Smooth muscle cell (in vitro differentiated cells): ENCODE measurements at regions not wholly inside any gene's neighbourhood (a gene's known extent, or its start where the extent isn't known, plus 50 kb on each side); places are given as distances from the start of the nearest gene placed in this dataset.

Source experiments
- DNase-seq: peaks from one replicate; lab custom pipeline; 2025; ENCODE audit not compliant: unreplicated experiment; lab: John Stamatoyannopoulos, UW
- H2AFZ ChIP-seq: fragments of 200-600 bp; sonication (generic); 2 replicates; pipeline ENCODE4 v1.6.0; 2016; ENCODE audit warnings: antibody characterized with exemption, low read depth, mild to moderate bottlenecking
- H3F3A ChIP-seq: fragments of 200-600 bp; sonication (generic); 2 replicates; pipeline ENCODE4 v1.6.0; 2017; ENCODE audit warnings: antibody characterized with exemption, low read depth
- H3K27ac ChIP-seq: fragments of 200-600 bp; sonication (generic); 2 replicates; pipeline ENCODE4 v1.5.1; 2016; ENCODE audit warnings: low read depth, mild to moderate bottlenecking
- H3K27me3 ChIP-seq: fragments of 200-600 bp; sonication (generic); 2 replicates; pipeline ENCODE4 v1.6.1; 2016; ENCODE audit warnings: low read depth, mild to moderate bottlenecking
- H3K36me3 ChIP-seq: fragments of 200-600 bp; sonication (generic); 2 replicates; pipeline ENCODE4 v1.5.1; 2016; ENCODE audit warnings: low read depth
- H3K4me1 ChIP-seq: fragments of 200-600 bp; sonication (generic); 2 replicates; pipeline ENCODE4 v1.5.1; 2016; ENCODE audit warnings: low read depth
- H3K4me2 ChIP-seq: fragments of 200-600 bp; sonication (generic); 2 replicates; pipeline ENCODE4 v1.6.0; 2016; ENCODE audit warnings: mild to moderate bottlenecking
- H3K4me3 ChIP-seq: fragments of 200-600 bp; sonication (generic); 2 replicates; pipeline ENCODE4 v1.5.1; 2016; ENCODE audit warnings: mild to moderate bottlenecking
- H3K79me2 ChIP-seq: fragments of 200-600 bp; sonication (generic); 2 replicates; pipeline ENCODE4 v1.6.0; 2016; ENCODE audit warnings: low read depth, mild to moderate bottlenecking
- H3K9ac ChIP-seq: fragments of 200-600 bp; sonication (generic); 2 replicates; pipeline ENCODE4 v1.6.0; 2016; ENCODE audit warnings: low read depth
- H3K9me3 ChIP-seq: fragments of 200-600 bp; sonication (generic); replicated peaks from 2 replicates; pipeline ENCODE4 v1.5.1; 2016; ENCODE audit warnings: low read depth
- H4K20me1 ChIP-seq: fragments of 200-600 bp; sonication (generic); 2 replicates; pipeline ENCODE4 v1.6.0; 2016; ENCODE audit warnings: low read depth
- WGBS: methylation state at CpG from one replicate; pipeline ENCODE4 v1.1.7; 2016; ENCODE audit warnings: low lambda C conversion rate; 5-methylcytosine and 5-hydroxymethylcytosine counted together
- TF ChIP-seq, protein P1 (sequence below): fragments of 200-600 bp; sonication (generic); IDR thresholded peaks from 2 replicates; pipeline ENCODE4 v1.5.1; 2017; ENCODE audit warnings: borderline replicate concordance, mild to moderate bottlenecking, antibody characterized with exemption; ENCODE audit not compliant: insufficient read depth, poor library complexity, severe bottlenecking

DNA sequence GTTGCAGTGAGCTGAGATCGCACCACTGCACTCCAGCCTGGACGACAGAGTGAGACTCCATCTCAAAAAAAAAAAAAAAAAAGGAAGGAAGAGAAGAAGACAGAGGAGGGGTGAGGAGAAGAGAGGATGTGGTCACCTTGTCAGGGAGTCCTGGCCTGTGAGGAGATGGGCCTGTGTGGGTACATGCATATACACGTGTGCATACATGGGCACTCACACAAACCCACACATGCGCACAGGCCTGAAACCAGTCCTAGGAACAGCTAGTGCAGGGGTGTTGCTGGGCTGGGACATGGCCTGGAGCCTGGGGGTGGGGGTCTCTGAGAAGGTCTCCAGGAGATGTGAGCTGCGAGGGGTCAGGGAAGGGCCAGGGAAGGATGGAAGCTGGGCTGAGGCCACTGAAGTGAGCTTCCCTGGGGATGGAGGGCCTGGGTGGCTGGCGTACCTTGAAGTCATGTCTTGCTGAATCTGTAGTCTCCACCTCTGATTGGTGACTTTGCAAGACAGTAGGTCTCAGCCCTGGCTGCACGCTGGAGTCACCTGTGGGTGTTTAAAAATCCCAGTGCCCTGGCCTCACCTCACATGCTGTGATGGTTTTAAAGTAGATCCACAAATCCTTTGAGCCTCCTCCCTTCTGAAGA is 72.4 kb downstream of the MRM1 start:
- no peaks in the 10 kb centered on the region for H4K20me1 ChIP-seq
- no peaks in the 10 kb centered on the region for H3K4me1 ChIP-seq
- no peak for DNase-seq
- H3F3A ChIP-seq: no peaks in the 10 kb centered on the region
- no peaks in the 10 kb centered on the region for H3K9me3 ChIP-seq
- TF ChIP-seq, protein P1, sequence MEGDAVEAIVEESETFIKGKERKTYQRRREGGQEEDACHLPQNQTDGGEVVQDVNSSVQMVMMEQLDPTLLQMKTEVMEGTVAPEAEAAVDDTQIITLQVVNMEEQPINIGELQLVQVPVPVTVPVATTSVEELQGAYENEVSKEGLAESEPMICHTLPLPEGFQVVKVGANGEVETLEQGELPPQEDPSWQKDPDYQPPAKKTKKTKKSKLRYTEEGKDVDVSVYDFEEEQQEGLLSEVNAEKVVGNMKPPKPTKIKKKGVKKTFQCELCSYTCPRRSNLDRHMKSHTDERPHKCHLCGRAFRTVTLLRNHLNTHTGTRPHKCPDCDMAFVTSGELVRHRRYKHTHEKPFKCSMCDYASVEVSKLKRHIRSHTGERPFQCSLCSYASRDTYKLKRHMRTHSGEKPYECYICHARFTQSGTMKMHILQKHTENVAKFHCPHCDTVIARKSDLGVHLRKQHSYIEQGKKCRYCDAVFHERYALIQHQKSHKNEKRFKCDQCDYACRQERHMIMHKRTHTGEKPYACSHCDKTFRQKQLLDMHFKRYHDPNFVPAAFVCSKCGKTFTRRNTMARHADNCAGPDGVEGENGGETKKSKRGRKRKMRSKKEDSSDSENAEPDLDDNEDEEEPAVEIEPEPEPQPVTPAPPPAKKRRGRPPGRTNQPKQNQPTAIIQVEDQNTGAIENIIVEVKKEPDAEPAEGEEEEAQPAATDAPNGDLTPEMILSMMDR: no peak
- no peaks in the 10 kb centered on the region for H3K79me2 ChIP-seq
- no peak overlapping the region for H2AFZ ChIP-seq
- H3K4me3 ChIP-seq: no peak overlapping the region
- no peak overlapping the region for H3K27ac ChIP-seq
- H3K4me2 ChIP-seq: no peak overlapping the region
- peaks cover 11% of the 10 kb centered on the region for H3K27me3 ChIP-seq
- whole genome bisulfite sequencing: 94% methylated on average over 6 of the region's 7 CpGs
- no peaks in the 10 kb centered on the region for H3K36me3 ChIP-seq
- H3K9ac ChIP-seq: no peak overlapping the region

GRCh38 chr17:36674278-36674650 is 72.9 kb downstream of the MRM1 start:
- no peak overlapping the region for H3K4me3 ChIP-seq
- no peaks in the 10 kb centered on the region for H3K36me3 ChIP-seq
- H3K9ac ChIP-seq: no peak overlapping the region
- H3F3A ChIP-seq: no peaks in the 10 kb centered on the region
- WGBS: 90% methylated on average over 4 of the region's 4 CpGs
- no peak for DNase-seq
- no peaks in the 10 kb centered on the region for H3K79me2 ChIP-seq
- H2AFZ ChIP-seq: no peak overlapping the region
- H3K4me2 ChIP-seq: no peak overlapping the region
- H3K9me3 ChIP-seq: no peaks in the 10 kb centered on the region
- H3K4me1 ChIP-seq: no peaks in the 10 kb centered on the region
- H4K20me1 ChIP-seq: no peaks in the 10 kb centered on the region
- TF ChIP-seq, protein P1: no peak
- no peak overlapping the region for H3K27ac ChIP-seq
- H3K27me3 ChIP-seq: peaks cover 11% of the 10 kb centered on the region

- WGBS: 90% methylated on average over 6 of the region's 6 CpGs
Measured at GRCh38 chr17:36675250-36675649, 73.9 kb downstream of the MRM1 start.

More at GRCh38 chr17:36675250-36675649, 73.9 kb downstream of the MRM1 start:
- TF ChIP-seq, protein P1: no peak
- no peaks in the 10 kb centered on the region for H3K36me3 ChIP-seq
- H3K4me2 ChIP-seq: no peak overlapping the region
- H3K27ac ChIP-seq: no peak overlapping the region
- peaks cover 11% of the 10 kb centered on the region for H3K27me3 ChIP-seq
- no peaks in the 10 kb centered on the region for H3K79me2 ChIP-seq
- H3K9ac ChIP-seq: no peak overlapping the region
- DNase-seq: no peak
- H2AFZ ChIP-seq: no peak overlapping the region
- no peaks in the 10 kb centered on the region for H3F3A ChIP-seq
- H3K9me3 ChIP-seq: no peaks in the 10 kb centered on the region
- H4K20me1 ChIP-seq: no peaks in the 10 kb centered on the region
- H3K4me3 ChIP-seq: no peak overlapping the region
- no peaks in the 10 kb centered on the region for H3K4me1 ChIP-seq
